ENCODE measurements at regions not wholly inside any gene's neighbourhood (a gene's known extent, or its start where the extent isn't known, plus 50 kb on each side); places are given as distances from the start of the nearest gene placed in this dataset.

- H3K79me1 ChIP-seq (ENCODE audit: low read depth, low read length): no peaks in the 10 kb centered on the region
- no peak overlapping the region for H4K8ac ChIP-seq (ENCODE audit: low read depth, low read length)
- no peak overlapping the region for H3K4me3 ChIP-seq (ENCODE audit: low read length in 2 of 2)
- no CpG with 5 or more reads among the region's 12 CpGs for WGBS, 2 donors (ENCODE audit: extremely low coverage in 2 of 2, insufficient read length in 2 of 2, insufficient replicate concordance in 1 of 2)
- H4K91ac ChIP-seq (ENCODE audit: low read depth, low read length, poor library complexity): no peak overlapping the region
- no peaks in the 10 kb centered on the region for H3K9me3 ChIP-seq (replicated peaks in 1 of 2; ENCODE audit: control insufficient read depth in 2 of 2, insufficient read depth in 1 of 2, low read depth in 1 of 2, low read length in 2 of 2)
- H3K23ac ChIP-seq (ENCODE audit: low read depth, low read length, poor library complexity): no peak overlapping the region
- H3K4me1 ChIP-seq (ENCODE audit: control insufficient read depth in 2 of 2, insufficient read depth in 1 of 2, low read depth in 1 of 2, low read length in 2 of 2): no peaks in the 10 kb centered on the region
- H2BK120ac ChIP-seq (ENCODE audit: low read depth, low read length): no peak overlapping the region
- no peak overlapping the region for H3K14ac ChIP-seq (ENCODE audit: low read length)
- H3K4ac ChIP-seq (ENCODE audit: low read length): no peak overlapping the region
- no peak overlapping the region for H3K18ac ChIP-seq (ENCODE audit: low read length)
- no peak overlapping the region for H3K27ac ChIP-seq (replicated peaks; ENCODE audit: low read length)
- peak overlapping the region; percentile 51 for H2BK12ac ChIP-seq (ENCODE audit: low read length)
- peaks cover 0 to 3% (median 0%) of the 10 kb centered on the region in 3 experiments for H3K27me3 ChIP-seq (ENCODE audit: control insufficient read depth in 3 of 3, insufficient read depth in 3 of 3, low read depth in 1 of 3, low read length in 3 of 3)
- no peak for DNase-seq (ENCODE audit: low spot score)
- no peak overlapping the region for H3K9ac ChIP-seq (ENCODE audit: low read depth, low read length, poor library complexity)
- H2BK5ac ChIP-seq (ENCODE audit: low read length): no peak overlapping the region
- no peak overlapping the region for H2AK5ac ChIP-seq (ENCODE audit: low read depth, low read length)
- no peaks in the 10 kb centered on the region for H3K36me3 ChIP-seq (replicated peaks in 1 of 2; ENCODE audit: control insufficient read depth in 2 of 2, insufficient read depth in 2 of 2, low read length in 2 of 2)
- H2AFZ ChIP-seq (ENCODE audit: low read length): no peak overlapping the region
- no peak overlapping the region for H2BK15ac ChIP-seq (ENCODE audit: low read length)
- H3K4me2 ChIP-seq (ENCODE audit: insufficient read depth, low read length, poor library complexity, severe bottlenecking): no peak overlapping the region
These were observed 217.5 kb downstream of the CYP26B1 start for GRCh38 chr2:71930049-71930681.

- Histone ChIP-seq H3K9me3 (replicated peaks in 1 of 2; ENCODE audit: control insufficient read depth in 2 of 2, insufficient read depth in 1 of 2, low read depth in 1 of 2, low read length in 2 of 2) (no peaks in the 10 kb centered on the region), H3K9ac (ENCODE audit: low read depth, low read length, poor library complexity) (no peak overlapping the region), H2BK12ac (ENCODE audit: low read length) (no peak overlapping the region), H3K27me3 (ENCODE audit: control insufficient read depth in 3 of 3, insufficient read depth in 3 of 3, low read depth in 1 of 3, low read length in 3 of 3) (peaks cover 0 to 3% (median 0%) of the 10 kb centered on the region in 3 experiments), H3K4me1 (ENCODE audit: control insufficient read depth in 2 of 2, insufficient read depth in 1 of 2, low read depth in 1 of 2, low read length in 2 of 2) (no peaks in the 10 kb centered on the region), H3K36me3 (replicated peaks in 1 of 2; ENCODE audit: control insufficient read depth in 2 of 2, insufficient read depth in 2 of 2, low read length in 2 of 2) (no peaks in the 10 kb centered on the region), H2BK5ac (ENCODE audit: low read length) (no peak overlapping the region), H2AK5ac (ENCODE audit: low read depth, low read length) (no peak overlapping the region), H3K27ac (replicated peaks; ENCODE audit: low read length) (no peak overlapping the region), H2BK15ac (ENCODE audit: low read length) (no peak overlapping the region), H3K79me1 (ENCODE audit: low read depth, low read length) (no peaks in the 10 kb centered on the region), H3K4ac (ENCODE audit: low read length) (no peak overlapping the region), H2BK120ac (ENCODE audit: low read depth, low read length) (no peak overlapping the region), H3K23ac (ENCODE audit: low read depth, low read length, poor library complexity) (no peak overlapping the region), H4K8ac (ENCODE audit: low read depth, low read length) (no peak overlapping the region), H2AFZ (ENCODE audit: low read length) (no peak overlapping the region), H3K4me3 (ENCODE audit: low read length in 2 of 2) (no peak overlapping the region), H3K14ac (ENCODE audit: low read length) (no peak overlapping the region), H4K91ac (ENCODE audit: low read depth, low read length, poor library complexity) (no peak overlapping the region), H3K18ac (ENCODE audit: low read length) (no peak overlapping the region), H3K4me2 (ENCODE audit: insufficient read depth, low read length, poor library complexity, severe bottlenecking) (no peak overlapping the region)
- no CpG with 5 or more reads among the region's 2 CpGs for WGBS, 2 donors (ENCODE audit: extremely low coverage in 2 of 2, insufficient read length in 2 of 2, insufficient replicate concordance in 1 of 2)
- DNase-seq (ENCODE audit: low spot score): no peak
These were observed 218.2 kb downstream of the CYP26B1 start for GRCh38 chr2:71929482-71929772.

- no peak overlapping the region for H2BK120ac ChIP-seq (ENCODE audit: low read depth, low read length)
- no CpG with 5 or more reads among the region's 11 CpGs for WGBS, 2 donors (ENCODE audit: extremely low coverage in 2 of 2, insufficient read length in 2 of 2, insufficient replicate concordance in 1 of 2)
- no peak overlapping the region for H3K18ac ChIP-seq (ENCODE audit: low read length)
- H3K23ac ChIP-seq (ENCODE audit: low read depth, low read length, poor library complexity): no peak overlapping the region
- DNase-seq (ENCODE audit: low spot score): no peak
- no peak overlapping the region for H3K27ac ChIP-seq (replicated peaks; ENCODE audit: low read length)
- no peaks in the 10 kb centered on the region for H3K4me1 ChIP-seq (ENCODE audit: control insufficient read depth in 2 of 2, insufficient read depth in 1 of 2, low read depth in 1 of 2, low read length in 2 of 2)
- no peak overlapping the region for H2AFZ ChIP-seq (ENCODE audit: low read length)
- H2BK15ac ChIP-seq (ENCODE audit: low read length): no peak overlapping the region
- H3K14ac ChIP-seq (ENCODE audit: low read length): no peak overlapping the region
- no peak overlapping the region for H3K4me3 ChIP-seq (ENCODE audit: low read length in 2 of 2)
- no peaks in the 10 kb centered on the region for H3K36me3 ChIP-seq (replicated peaks in 1 of 2; ENCODE audit: control insufficient read depth in 2 of 2, insufficient read depth in 2 of 2, low read length in 2 of 2)
- H4K8ac ChIP-seq (ENCODE audit: low read depth, low read length): no peak overlapping the region
- H3K9me3 ChIP-seq (replicated peaks in 1 of 2; ENCODE audit: control insufficient read depth in 2 of 2, insufficient read depth in 1 of 2, low read depth in 1 of 2, low read length in 2 of 2): no peaks in the 10 kb centered on the region
- H3K27me3 ChIP-seq (ENCODE audit: control insufficient read depth in 3 of 3, insufficient read depth in 3 of 3, low read depth in 1 of 3, low read length in 3 of 3): peaks cover 0 to 3% (median 0%) of the 10 kb centered on the region in 3 experiments
- H3K4me2 ChIP-seq (ENCODE audit: insufficient read depth, low read length, poor library complexity, severe bottlenecking): no peak overlapping the region
- H3K4ac ChIP-seq (ENCODE audit: low read length): no peak overlapping the region
- H2AK5ac ChIP-seq (ENCODE audit: low read depth, low read length): no peak overlapping the region
- no peak overlapping the region for H2BK12ac ChIP-seq (ENCODE audit: low read length)
- no peaks in the 10 kb centered on the region for H3K79me1 ChIP-seq (ENCODE audit: low read depth, low read length)
- H3K9ac ChIP-seq (ENCODE audit: low read depth, low read length, poor library complexity): no peak overlapping the region
- no peak overlapping the region for H4K91ac ChIP-seq (ENCODE audit: low read depth, low read length, poor library complexity)
- H2BK5ac ChIP-seq (ENCODE audit: low read length): no peak overlapping the region
These were observed 218.8 kb downstream of the CYP26B1 start for GRCh38 chr2:71928734-71929481.

GRCh38 chr2:71927757-71928715 lies 219.6 kb downstream of the CYP26B1 start:
- no peak overlapping the region for H3K18ac ChIP-seq (ENCODE audit: low read length)
- no peak overlapping the region for H2BK15ac ChIP-seq (ENCODE audit: low read length)
- no peak overlapping the region for H2AFZ ChIP-seq (ENCODE audit: low read length)
- DNase-seq (ENCODE audit: low spot score): no peak
- H3K4me2 ChIP-seq (ENCODE audit: insufficient read depth, low read length, poor library complexity, severe bottlenecking): no peak overlapping the region
- H3K36me3 ChIP-seq (replicated peaks in 1 of 2; ENCODE audit: control insufficient read depth in 2 of 2, insufficient read depth in 2 of 2, low read length in 2 of 2): no peaks in the 10 kb centered on the region
- H3K9me3 ChIP-seq (replicated peaks in 1 of 2; ENCODE audit: control insufficient read depth in 2 of 2, insufficient read depth in 1 of 2, low read depth in 1 of 2, low read length in 2 of 2): no peaks in the 10 kb centered on the region
- no peak overlapping the region for H2BK5ac ChIP-seq (ENCODE audit: low read length)
- no peak overlapping the region for H2BK120ac ChIP-seq (ENCODE audit: low read depth, low read length)
- no peak overlapping the region for H2AK5ac ChIP-seq (ENCODE audit: low read depth, low read length)
- no peak overlapping the region for H3K27ac ChIP-seq (replicated peaks; ENCODE audit: low read length)
- peaks cover 0 to 3% (median 0%) of the 10 kb centered on the region in 3 experiments for H3K27me3 ChIP-seq (ENCODE audit: control insufficient read depth in 3 of 3, insufficient read depth in 3 of 3, low read depth in 1 of 3, low read length in 3 of 3)
- H3K4me1 ChIP-seq (ENCODE audit: control insufficient read depth in 2 of 2, insufficient read depth in 1 of 2, low read depth in 1 of 2, low read length in 2 of 2): no peaks in the 10 kb centered on the region
- H3K23ac ChIP-seq (ENCODE audit: low read depth, low read length, poor library complexity): peak overlapping the region; percentile 11
- no peak overlapping the region for H3K9ac ChIP-seq (ENCODE audit: low read depth, low read length, poor library complexity)
- H3K14ac ChIP-seq (ENCODE audit: low read length): no peak overlapping the region
- no peak overlapping the region for H3K4me3 ChIP-seq (ENCODE audit: low read length in 2 of 2)
- H4K91ac ChIP-seq (ENCODE audit: low read depth, low read length, poor library complexity): peak overlapping the region; percentile 62
- no peak overlapping the region for H4K8ac ChIP-seq (ENCODE audit: low read depth, low read length)
- WGBS, 2 donors (ENCODE audit: extremely low coverage in 2 of 2, insufficient read length in 2 of 2, insufficient replicate concordance in 1 of 2): no CpG with 5 or more reads among the region's 10 CpGs
- H3K4ac ChIP-seq (ENCODE audit: low read length): no peak overlapping the region
- no peaks in the 10 kb centered on the region for H3K79me1 ChIP-seq (ENCODE audit: low read depth, low read length)
- no peak overlapping the region for H2BK12ac ChIP-seq (ENCODE audit: low read length)

Data from neuronal stem cell (in vitro differentiated cells).